Keratinocyte (primary cell): ENCODE measurements at regions not wholly inside any gene's neighbourhood (a gene's known extent, or its start where the extent isn't known, plus 50 kb on each side); places are given as distances from the start of the nearest gene placed in this dataset.

Source experiments
- DNase-seq: peaks from one replicate; pipeline ENCODE4 v3.0.0-alpha.2; 2011; ENCODE audit warnings: low read depth, missing footprints, low spot score
- FAIRE-seq: peaks from 2 replicates; lab custom pipeline; 2011; peaks lifted over from hg19 to GRCh38; lab: Jason Lieb, UNC
- H2AFZ ChIP-seq: 2 replicates; pipeline ENCODE4 v1.6.0; 2012; ENCODE audit warnings: low read length, control low read depth, inconsistent platforms; ENCODE audit not compliant: control insufficient read depth
- H3K27ac ChIP-seq: 2 replicates; pipeline ENCODE4 v1.5.1; 2011; ENCODE audit warnings: low read length; ENCODE audit not compliant: control insufficient read depth, insufficient read depth
- H3K27me3 ChIP-seq: 3 replicates; pipeline ENCODE4 v1.6.0; 2011; ENCODE audit warnings: low read length; ENCODE audit not compliant: control insufficient read depth, insufficient read depth; ENCODE audit errors: extremely low read depth
- H3K36me3 ChIP-seq, 2 experiments: 2 replicates in 1 of 2; 3 replicates in 1 of 2; pipeline ENCODE4 v1.5.1; 2011; ENCODE audit warnings: low read length in 2 of 2, mild to moderate bottlenecking in 1 of 2; ENCODE audit not compliant: control insufficient read depth in 2 of 2, insufficient read depth in 2 of 2; ENCODE audit errors: extremely low read depth in 1 of 2
- H3K4me1 ChIP-seq: 3 replicates; pipeline ENCODE4 v1.5.1; 2011; ENCODE audit warnings: low read length; ENCODE audit not compliant: control insufficient read depth, insufficient read depth; ENCODE audit errors: extremely low read depth
- H3K4me2 ChIP-seq: 3 replicates; pipeline ENCODE4 v1.6.0; 2011; ENCODE audit warnings: low read depth, low read length; ENCODE audit not compliant: control insufficient read depth, insufficient read depth; ENCODE audit errors: extremely low read depth
- H3K4me3 ChIP-seq, 3 experiments: fragments of 200-600 bp in 1 of 3; sonication (generic) in 1 of 3; 2 replicates in 2 of 3; 3 replicates in 1 of 3; pipeline ENCODE4 v1.5.1; 2011 to 2016; ENCODE audit warnings: low read length in 3 of 3, mild to moderate bottlenecking in 3 of 3, control low read depth in 2 of 3, inconsistent platforms in 1 of 3, low read depth in 1 of 3, mixed read lengths in 1 of 3, mixed run types in 1 of 3, moderate library complexity in 1 of 3; ENCODE audit not compliant: control insufficient read depth in 2 of 3, insufficient read depth in 2 of 3; ENCODE audit errors: extremely low read depth in 1 of 3
- H3K79me2 ChIP-seq: 2 replicates; pipeline ENCODE4 v1.6.0; 2012; ENCODE audit warnings: low read length; ENCODE audit not compliant: control insufficient read depth, insufficient read depth
- H3K9ac ChIP-seq: 3 replicates; pipeline ENCODE4 v1.6.0; 2011; ENCODE audit warnings: low read length; ENCODE audit not compliant: control insufficient read depth, insufficient read depth; ENCODE audit errors: extremely low read depth
- H3K9me1 ChIP-seq: 3 replicates; pipeline ENCODE4 v1.6.0; 2011; ENCODE audit warnings: low read length; ENCODE audit not compliant: control insufficient read depth, insufficient read depth; ENCODE audit errors: extremely low read depth
- H3K9me3 ChIP-seq: 2 replicates; pipeline ENCODE4 v1.5.1; 2012; ENCODE audit warnings: low read depth, low read length; ENCODE audit not compliant: control insufficient read depth
- H4K20me1 ChIP-seq: 3 replicates; pipeline ENCODE4 v1.6.0; 2011; ENCODE audit warnings: low read length; ENCODE audit not compliant: control insufficient read depth, insufficient read depth; ENCODE audit errors: extremely low read depth
- CTCF ChIP-seq, 3 experiments: IDR thresholded peaks in 1 of 3; conservative IDR thresholded peaks in 1 of 3; optimal IDR thresholded peaks in 1 of 3; 2 replicates in 2 of 3; 3 replicates in 1 of 3; pipeline versions ENCODE3 to v1.5.1; 2011; ENCODE audit warnings: low read length in 3 of 3, mild to moderate bottlenecking in 3 of 3, moderate library complexity in 2 of 3, control low read depth in 1 of 3, inconsistent platforms in 1 of 3; ENCODE audit not compliant: insufficient read depth in 2 of 3; ENCODE audit errors: extremely low read depth in 1 of 3
- EZH2 ChIP-seq: IDR thresholded peaks from one replicate; pipeline ENCODE4 v1.6.1; 2012; ENCODE audit warnings: inconsistent platforms, mild to moderate bottlenecking, low read length, moderate library complexity
- dilution Hi-C: fragments of 300-500 bp; cut with MboI; formaldehyde crosslinking; loops from one replicate; pipeline ENCODE4 v1.7.0; 2020; ENCODE audit warnings: low sequenced_read_pairs; ENCODE audit not compliant: extremely low pct_ligation_motif_present

DNA sequence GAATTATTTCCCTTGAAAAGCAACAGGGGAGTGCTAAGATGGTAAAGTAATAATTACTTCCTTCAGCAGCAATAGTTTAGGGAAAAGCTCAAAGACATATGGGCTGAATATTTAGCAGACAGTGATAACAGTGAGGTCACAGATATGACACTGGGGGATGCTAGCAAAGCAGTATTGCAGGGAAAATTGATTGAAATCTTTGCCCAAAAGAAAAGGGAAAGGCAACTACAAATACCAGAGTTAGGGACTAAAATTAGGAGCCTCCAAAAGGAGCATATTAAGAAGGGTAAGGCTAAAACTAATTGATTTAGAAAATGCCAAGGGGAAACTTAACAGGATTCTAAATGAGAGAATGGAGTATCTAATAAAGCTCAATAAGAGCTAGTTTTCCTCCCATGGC lies 1191.3 kb upstream of the TENM3 start:
- TF ChIP-seq CTCF (optimal IDR thresholded peaks at IDR 0.05 in 1 of 3, IDR thresholded peaks at IDR 0.05 in 1 of 3, conservative IDR thresholded peaks at IDR 0.05 in 1 of 3; ENCODE audit: extremely low read depth in 1 of 3, insufficient read depth in 2 of 3, low read length in 3 of 3): no peak
- no peak for TF ChIP-seq EZH2
- Histone ChIP-seq H2AFZ (no peak overlapping the region), H3K9ac (no peak overlapping the region), H3K4me1 (no peaks in the 10 kb centered on the region), H3K27me3 (no peaks in the 10 kb centered on the region), H3K79me2 (no peaks in the 10 kb centered on the region), H3K27ac (no peak overlapping the region), H3K4me3 (no peak overlapping the region), H3K9me1 (no peaks in the 10 kb centered on the region), H3K36me3 (no peaks in the 10 kb centered on the region), H4K20me1 (no peaks in the 10 kb centered on the region), H3K4me2 (no peak overlapping the region), H3K9me3 (no peaks in the 10 kb centered on the region)
- no peak for DNase-seq
- no peak for FAIRE-seq
- dilution Hi-C loops: no loop called here

GRCh38 chr4:181061787-181062186 lies 1181.4 kb upstream of the TENM3 start:
- no peak for DNase-seq
- FAIRE-seq: no peak

More at GRCh38 chr4:181061787-181062186, 1181.4 kb upstream of the TENM3 start:
- Histone ChIP-seq H3K4me2 (no peak overlapping the region), H3K9me3 (no peaks in the 10 kb centered on the region), H2AFZ (no peak overlapping the region), H3K9ac (no peak overlapping the region), H3K79me2 (no peaks in the 10 kb centered on the region), H3K27ac (no peak overlapping the region), H4K20me1 (no peaks in the 10 kb centered on the region), H3K36me3 (no peaks in the 10 kb centered on the region), H3K9me1 (no peaks in the 10 kb centered on the region), H3K4me3 (no peak overlapping the region), H3K27me3 (no peaks in the 10 kb centered on the region), H3K4me1 (no peaks in the 10 kb centered on the region)
- TF ChIP-seq CTCF (optimal IDR thresholded peaks at IDR 0.05 in 1 of 3, IDR thresholded peaks at IDR 0.05 in 1 of 3, conservative IDR thresholded peaks at IDR 0.05 in 1 of 3; ENCODE audit: extremely low read depth in 1 of 3, insufficient read depth in 2 of 3, low read length in 3 of 3): no peak
- TF ChIP-seq EZH2: no peak
- dilution Hi-C loops: no loop called here
